Inflammatory macrophage treated with lipopolysaccharide for 1 hour (primary cell): ENCODE measurements at regions not wholly inside any gene's neighbourhood (a gene's known extent, or its start where the extent isn't known, plus 50 kb on each side); places are given as distances from the start of the nearest gene placed in this dataset.
"Not testable (repeated sequence)": the region's sequence is repeated elsewhere in the genome, so short reads cannot be mapped to it uniquely, and the experiment has no call there.

Experiments used
- DNase-seq, 2 donors: peaks; one replicate each; pipeline ENCODE4 v3.0.0-alpha.2; 2020 to 2022

GRCh38 chr10:83995738-83996331 lies 143.5 kb upstream of the GHITM start:
- DNase-seq: no peak

DNA sequence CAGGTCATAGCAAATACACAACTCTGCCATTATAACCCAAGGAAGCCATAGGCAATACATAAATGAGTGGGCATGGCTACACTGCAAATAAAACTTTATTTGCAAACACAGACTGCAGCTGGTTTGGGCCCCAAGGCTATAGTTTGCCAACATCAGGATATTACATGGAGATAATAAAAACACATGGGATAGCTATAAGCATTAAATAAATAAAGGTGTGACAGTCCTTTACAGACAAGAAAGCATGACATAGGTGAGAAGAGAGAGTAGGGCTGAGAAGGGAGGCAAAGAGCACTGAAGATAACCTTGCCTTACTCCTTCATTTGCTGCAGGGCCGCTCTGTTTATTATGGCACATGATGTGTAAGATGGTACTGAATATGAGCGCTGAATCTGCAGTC lies 135.1 kb upstream of the GHITM start:
- no peak for DNase-seq

- DNase-seq: no peak
Measured at GRCh38 chr10:84005403-84005802, 133.9 kb upstream of the GHITM start.

GRCh38 chr10:84007482-84007881 lies 131.8 kb upstream of the GHITM start:
- no peak for DNase-seq

DNA sequence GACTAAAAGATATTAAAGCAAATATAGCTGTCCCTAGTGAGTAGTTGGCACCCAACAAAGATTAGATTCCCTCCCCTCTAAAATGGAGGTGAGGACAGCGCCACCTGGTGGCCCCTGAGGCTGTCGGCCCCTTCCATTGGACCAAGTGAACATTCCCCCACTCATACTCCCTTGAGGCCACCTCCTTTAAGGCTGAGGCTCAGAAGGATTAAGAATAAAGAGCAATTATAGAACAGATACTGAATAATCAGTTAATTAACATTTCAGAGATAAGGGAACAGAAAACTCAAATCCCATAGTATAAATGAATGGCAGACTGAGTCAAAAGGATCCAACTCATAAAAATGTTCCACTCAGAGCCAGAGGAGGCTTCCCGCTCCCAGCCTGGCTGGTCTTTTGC lies 130.4 kb upstream of the GHITM start:
- peak in 1 of 2 donors; percentile 56 for DNase-seq

- no peak for DNase-seq
Measured at GRCh38 chr10:84012431-84012830, 126.9 kb upstream of the GHITM start.

DNA sequence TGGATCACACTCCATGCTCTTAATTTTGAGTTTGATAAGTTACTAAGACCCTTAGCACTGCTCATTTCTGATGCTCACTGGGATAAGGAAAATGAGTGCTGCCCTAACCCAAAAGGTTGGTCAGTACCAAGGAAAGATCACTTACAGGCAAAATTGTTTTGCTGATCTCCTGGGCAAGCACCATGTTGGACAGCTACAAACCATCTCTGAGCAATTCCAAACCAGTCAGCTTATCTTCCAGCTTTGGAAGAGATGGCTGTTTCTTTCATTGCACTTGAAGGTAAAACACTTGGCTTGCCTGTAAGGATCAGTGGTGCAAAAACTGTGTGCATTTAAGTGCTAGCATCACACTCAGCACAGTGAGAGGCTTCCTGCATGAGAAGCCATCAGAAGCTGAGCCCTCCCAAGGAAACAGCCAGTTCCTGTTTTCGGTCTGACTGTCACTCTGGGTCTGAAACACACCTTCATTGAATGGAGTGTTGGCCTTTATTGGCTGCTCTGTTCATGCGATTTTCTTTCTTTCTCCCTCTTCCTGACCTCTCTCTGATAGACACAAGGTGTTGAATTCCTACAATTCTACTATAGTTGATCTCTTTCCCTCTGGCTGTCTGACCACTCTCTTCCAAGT lies 126.4 kb upstream of the GHITM start:
- no peak for DNase-seq

GRCh38 chr10:84015877-84016595 lies 123.3 kb upstream of the GHITM start:
- DNase-seq: no peak

- no peak for DNase-seq
Measured at GRCh38 chr10:84018826-84019225, 120.5 kb upstream of the GHITM start.

- DNase-seq: not testable (repeated sequence)
Measured at GRCh38 chr10:84019854-84020458, 119.4 kb upstream of the GHITM start.

GRCh38 chr10:84026821-84027257 lies 112.5 kb upstream of the GHITM start:
- DNase-seq: peak; percentile 3 to 22

- DNase-seq: no peak
Measured at GRCh38 chr10:84029840-84030239, 109.5 kb upstream of the GHITM start.

- DNase-seq: no peak
Measured at GRCh38 chr10:84038035-84038434, 101.3 kb upstream of the GHITM start.

- DNase-seq: no peak
Measured at GRCh38 chr10:84039957-84040356, 99.4 kb upstream of the GHITM start.

GRCh38 chr10:84047258-84048010 lies 91.9 kb upstream of the GHITM start:
- no peak for DNase-seq

- no peak for DNase-seq
Measured at GRCh38 chr10:84049645-84050011, 89.7 kb upstream of the GHITM start.

DNA sequence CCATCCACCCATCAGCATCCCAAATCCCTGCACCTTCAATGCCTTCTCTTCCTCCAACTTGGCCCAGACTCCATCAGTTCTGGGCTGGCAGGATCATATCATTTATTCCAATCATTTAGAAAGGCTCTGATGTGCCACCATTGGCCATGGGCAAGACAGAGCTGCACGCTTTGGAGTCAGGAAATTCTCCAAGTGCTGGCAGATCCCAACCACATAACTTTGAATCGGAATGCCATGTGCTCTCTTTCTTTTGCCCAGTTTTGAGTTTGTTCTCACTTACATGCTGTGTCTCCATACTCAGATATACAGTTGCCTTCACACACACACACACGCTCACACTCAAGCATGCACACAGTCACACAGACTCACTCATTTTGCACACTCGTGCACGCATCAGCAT lies 85.7 kb upstream of the GHITM start:
- DNase-seq: no peak

GRCh38 chr10:84054743-84055142 lies 84.6 kb upstream of the GHITM start:
- no peak for DNase-seq

- no peak for DNase-seq
Measured at GRCh38 chr10:84059526-84059925, 79.8 kb upstream of the GHITM start.

DNA sequence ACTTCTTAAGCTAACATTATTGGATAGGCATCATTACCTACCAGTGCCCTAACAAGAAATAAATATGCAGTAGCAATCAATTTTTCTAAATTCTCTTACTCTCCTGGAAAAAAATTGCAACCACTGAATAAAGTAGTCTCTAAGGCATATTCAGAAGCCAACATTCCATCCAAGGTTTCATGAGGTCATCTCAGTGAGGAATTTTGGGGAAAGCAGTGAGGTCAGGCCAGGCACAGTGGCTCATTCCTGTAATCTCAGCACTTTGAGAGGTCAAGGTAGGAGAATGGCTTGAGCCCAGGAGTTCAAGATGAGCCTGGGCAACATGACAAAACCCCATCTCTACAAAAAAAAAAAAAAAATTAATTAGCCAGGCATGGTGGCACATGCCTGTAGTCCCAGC lies 75.9 kb upstream of the GHITM start:
- no peak for DNase-seq

GRCh38 chr10:84065804-84066601 lies 73.3 kb upstream of the GHITM start:
- DNase-seq: no peak

- DNase-seq: no peak
Measured at GRCh38 chr10:84074521-84074920, 64.8 kb upstream of the GHITM start.
